ENCODE measurements at regions not wholly inside any gene's neighbourhood (a gene's known extent, or its start where the extent isn't known, plus 50 kb on each side); places are given as distances from the start of the nearest gene placed in this dataset.
A peak's percentile ranks its signal among the peaks of the same experiment; 100 is the strongest.

GRCh38 chr6:40852779-40853373 is 186.1 kb downstream of the UNC5CL start:
- no peak overlapping the region for H2BK12ac ChIP-seq (ENCODE audit: low read depth, low read length)
- no peak overlapping the region for H3K56ac ChIP-seq (replicated peaks; ENCODE audit: insufficient read length, low read depth, low read length)
- ChIA-PET CTCF (ENCODE audit: partially characterized antibody) (interaction anchor here (0.6 to 4.4 kb wide), 26 partner anchors 7 to 913 kb away, joined by 3 to 22 read pairs (median 4); no protein-coding TSS in a partner anchor), POLR2A (ENCODE audit: partially characterized antibody) (no interaction called here)
- H3K79me1 ChIP-seq (ENCODE audit: low read depth, low read length): no peaks in the 10 kb centered on the region
- no peak overlapping the region for H3K23ac ChIP-seq (ENCODE audit: insufficient read length)
- no peak overlapping the region for H2BK15ac ChIP-seq (ENCODE audit: low read length)
- H4K8ac ChIP-seq (ENCODE audit: extremely low read depth, insufficient read depth, low read length): no peak overlapping the region
- no peak overlapping the region for H3K14ac ChIP-seq (ENCODE audit: insufficient read length)
- H4K20me1 ChIP-seq (replicated peaks in 1 of 2; ENCODE audit: control insufficient read depth in 1 of 2, insufficient read depth in 2 of 2, low read length in 2 of 2): no peaks in the 10 kb centered on the region
- no peak overlapping the region for H2AFZ ChIP-seq (ENCODE audit: low read length)
- 71% methylated on average over 6 of the region's 6 CpGs; no CpG with 5 or more reads in 1 of the 2 experiments for WGBS, 2 experiments (ENCODE audit: extremely low coverage in 1 of 2, insufficient coverage in 1 of 2, insufficient read length in 1 of 2, insufficient replicate concordance in 2 of 2, low coverage in 1 of 2, low lambda C conversion rate in 2 of 2, missing lambda C conversion rate in 1 of 2)
- H2AK5ac ChIP-seq (ENCODE audit: low read depth, low read length): no peak overlapping the region
- H3K4me1 ChIP-seq (replicated peaks in 1 of 4; ENCODE audit: control insufficient read depth in 3 of 4, insufficient read depth in 4 of 4, low read length in 3 of 4): no peaks in the 10 kb centered on the region
- no peak overlapping the region for H2BK20ac ChIP-seq (ENCODE audit: low read length)
- no peak overlapping the region for H4K5ac ChIP-seq (ENCODE audit: insufficient read length, low read depth, low read length)
- H2BK5ac ChIP-seq (ENCODE audit: low read depth, low read length): no peak overlapping the region
- H3K23me2 ChIP-seq (ENCODE audit: low read depth, low read length): no peaks in the 10 kb centered on the region
- H4K91ac ChIP-seq (replicated peaks; ENCODE audit: insufficient read length, low read length): no peak overlapping the region
- no peaks in the 10 kb centered on the region for H3K36me3 ChIP-seq (ENCODE audit: control insufficient read depth in 2 of 4, insufficient read depth in 4 of 4, low read length in 3 of 4)
- H3K9me3 ChIP-seq (ENCODE audit: insufficient read depth in 2 of 2, low read depth in 1 of 2, low read length in 1 of 2): no peaks in the 10 kb centered on the region
- no peak overlapping the region for H3K27ac ChIP-seq (ENCODE audit: low read depth, low read length)
- no peaks in the 10 kb centered on the region for H3K79me2 ChIP-seq (ENCODE audit: control insufficient read depth in 1 of 2, insufficient read depth in 2 of 2, low read length in 2 of 2)
- H3K4me2 ChIP-seq (ENCODE audit: insufficient read depth in 1 of 2, low read depth in 2 of 2, low read length in 2 of 2): no peak overlapping the region
- H3K27me3 ChIP-seq (replicated peaks in 1 of 4; ENCODE audit: control insufficient read depth in 3 of 4, extremely low read depth in 1 of 4, insufficient read depth in 3 of 4, low read length in 3 of 4): no peaks in the 10 kb centered on the region; a peak in 1 of 7 replicates
- no peak overlapping the region for H3K9ac ChIP-seq (replicated peaks in 1 of 4; ENCODE audit: extremely low read depth in 1 of 4, low read depth in 3 of 4, low read length in 3 of 4)
- peak in 1 of 2 experiments; percentile 83 for DNase-seq (ENCODE audit: low read depth in 1 of 2, low spot score in 2 of 2)
- no peak overlapping the region for H2BK120ac ChIP-seq (replicated peaks; ENCODE audit: low read depth, low read length)
- H3K18ac ChIP-seq (ENCODE audit: extremely low read depth, low read length): no peak overlapping the region
- H3K4ac ChIP-seq (replicated peaks; ENCODE audit: insufficient read length, low read depth, low read length): no peak overlapping the region
- H3K4me3 ChIP-seq (ENCODE audit: extremely low read depth in 1 of 4, insufficient read depth in 2 of 4, low read depth in 3 of 4, low read length in 4 of 4): no peak overlapping the region
- no peak for FAIRE-seq
- TF ChIP-seq CTCF (IDR thresholded peaks at IDR 0.05; ENCODE audit: control extremely low read depth in 1 of 3, insufficient read depth in 1 of 3, low read depth in 1 of 3, low read length in 3 of 3) (peak; percentile 58 to 74 (median 69)), NANOG (IDR thresholded peaks at IDR 0.05; ENCODE audit: insufficient read depth, low read depth, low read length, poor library complexity, severe bottlenecking) (no peak), JUN (IDR thresholded peaks at IDR 0.05; ENCODE audit: low read depth, low read length) (no peak), JUND (IDR thresholded peaks at IDR 0.05; ENCODE audit: low read length) (no peak), RAD21 (IDR thresholded peaks at IDR 0.05 in 1 of 2, conservative IDR thresholded peaks at IDR 0.05 in 1 of 2; ENCODE audit: low read depth in 2 of 2, low read length in 2 of 2) (peak; percentile 32 to 53; a peak in 3 of 4 replicates), SUZ12 (IDR thresholded peaks at IDR 0.05; ENCODE audit: low read length) (no peak), CHD1 (IDR thresholded peaks at IDR 0.05; ENCODE audit: low read depth, low read length) (no peak), TEAD4 (IDR thresholded peaks at IDR 0.05; ENCODE audit: low read depth, low read length) (no peak), NRF1 (IDR thresholded peaks at IDR 0.05; ENCODE audit: low read depth, low read length) (no peak), CREB1 (IDR thresholded peaks at IDR 0.05) (no peak), CTBP2 (IDR thresholded peaks at IDR 0.05; ENCODE audit: borderline replicate concordance, insufficient read depth, insufficient read length, low read length) (no peak)
